ENCODE measurements at regions not wholly inside any gene's neighbourhood (a gene's known extent, or its start where the extent isn't known, plus 50 kb on each side); places are given as distances from the start of the nearest gene placed in this dataset.

GRCh38 chr12:33000016-33000415, 103.4 kb upstream of the PKP2 start:
- Histone ChIP-seq H3K4me3 (no peak overlapping the region), H3K36me3 (no peaks in the 10 kb centered on the region), H3K27ac (no peak overlapping the region), H3K9me3 (peaks cover 6 to 16% of the 10 kb centered on the region in 2 donors), H3K4me1 (no peaks in the 10 kb centered on the region), H3K27me3 (no peaks in the 10 kb centered on the region)
- no peak for DNase-seq (ENCODE audit: low spot score in 2 of 2)
- intact Hi-C loops (cut with DNase I; ENCODE audit: low total_unique reads) = no loop called here
- TF ChIP-seq POLR2A (IDR thresholded peaks at IDR 0.05) (no peak), POLR2AphosphoS5 (IDR thresholded peaks at IDR 0.05) (no peak), CTCF (IDR thresholded peaks at IDR 0.05) (no peak)

GRCh38 chr12:32997471-32997870, 100.9 kb upstream of the PKP2 start:
- no peaks in the 10 kb centered on the region for H3K9me3 ChIP-seq
- intact Hi-C loops (cut with DNase I; ENCODE audit: low total_unique reads) = no loop called here
- H3K4me1 ChIP-seq = no peaks in the 10 kb centered on the region
- H3K27me3 ChIP-seq = no peaks in the 10 kb centered on the region
- H3K36me3 ChIP-seq = no peaks in the 10 kb centered on the region
- no peak overlapping the region for H3K4me3 ChIP-seq
- H3K27ac ChIP-seq = no peak overlapping the region
- no peak for TF ChIP-seq POLR2A (IDR thresholded peaks at IDR 0.05)
- TF ChIP-seq POLR2AphosphoS5 (IDR thresholded peaks at IDR 0.05) = no peak
- TF ChIP-seq CTCF (IDR thresholded peaks at IDR 0.05) = no peak
- DNase-seq (ENCODE audit: low spot score in 2 of 2) = no peak

GRCh38 chr12:32995623-32996022, 99.0 kb upstream of the PKP2 start:
- no peak for TF ChIP-seq POLR2A (IDR thresholded peaks at IDR 0.05)
- TF ChIP-seq CTCF (IDR thresholded peaks at IDR 0.05) = no peak
- TF ChIP-seq POLR2AphosphoS5 (IDR thresholded peaks at IDR 0.05) = no peak
- H3K4me3 ChIP-seq = no peak overlapping the region
- DNase-seq (ENCODE audit: low spot score in 2 of 2) = no peak
- H3K27ac ChIP-seq = no peak overlapping the region
- H3K36me3 ChIP-seq = no peaks in the 10 kb centered on the region
- H3K4me1 ChIP-seq = no peaks in the 10 kb centered on the region
- intact Hi-C loops (cut with DNase I; ENCODE audit: low total_unique reads) = no loop called here
- no peaks in the 10 kb centered on the region for H3K9me3 ChIP-seq
- no peaks in the 10 kb centered on the region for H3K27me3 ChIP-seq

GRCh38 chr12:32993404-32993803, 96.8 kb upstream of the PKP2 start:
- H3K9me3 ChIP-seq = no peaks in the 10 kb centered on the region
- H3K36me3 ChIP-seq = no peaks in the 10 kb centered on the region
- intact Hi-C loops (cut with DNase I; ENCODE audit: low total_unique reads) = no loop called here
- no peak overlapping the region for H3K4me3 ChIP-seq
- H3K27ac ChIP-seq = no peak overlapping the region
- DNase-seq (ENCODE audit: low spot score in 2 of 2) = no peak
- no peak for TF ChIP-seq CTCF (IDR thresholded peaks at IDR 0.05)
- no peak for TF ChIP-seq POLR2AphosphoS5 (IDR thresholded peaks at IDR 0.05)
- no peak for TF ChIP-seq POLR2A (IDR thresholded peaks at IDR 0.05)
- H3K4me1 ChIP-seq = no peaks in the 10 kb centered on the region
- no peaks in the 10 kb centered on the region for H3K27me3 ChIP-seq

GRCh38 chr12:32989705-32990104, 93.1 kb upstream of the PKP2 start:
- intact Hi-C loops (cut with DNase I; ENCODE audit: low total_unique reads) = loop anchor here (10.0 kb wide), 1 partner anchor 125 kb away; no protein-coding TSS in a partner anchor
- no peaks in the 10 kb centered on the region for H3K4me1 ChIP-seq
- no peak for TF ChIP-seq CTCF (IDR thresholded peaks at IDR 0.05)
- TF ChIP-seq POLR2A (IDR thresholded peaks at IDR 0.05) = no peak
- TF ChIP-seq POLR2AphosphoS5 (IDR thresholded peaks at IDR 0.05) = no peak
- no peak overlapping the region for H3K4me3 ChIP-seq
- no peaks in the 10 kb centered on the region for H3K36me3 ChIP-seq
- no peaks in the 10 kb centered on the region for H3K9me3 ChIP-seq
- no peak for DNase-seq (ENCODE audit: low spot score in 2 of 2)
- H3K27me3 ChIP-seq = no peaks in the 10 kb centered on the region
- no peak overlapping the region for H3K27ac ChIP-seq
